ENCODE measurements at regions not wholly inside any gene's neighbourhood (a gene's known extent, or its start where the extent isn't known, plus 50 kb on each side); places are given as distances from the start of the nearest gene placed in this dataset.

DNA sequence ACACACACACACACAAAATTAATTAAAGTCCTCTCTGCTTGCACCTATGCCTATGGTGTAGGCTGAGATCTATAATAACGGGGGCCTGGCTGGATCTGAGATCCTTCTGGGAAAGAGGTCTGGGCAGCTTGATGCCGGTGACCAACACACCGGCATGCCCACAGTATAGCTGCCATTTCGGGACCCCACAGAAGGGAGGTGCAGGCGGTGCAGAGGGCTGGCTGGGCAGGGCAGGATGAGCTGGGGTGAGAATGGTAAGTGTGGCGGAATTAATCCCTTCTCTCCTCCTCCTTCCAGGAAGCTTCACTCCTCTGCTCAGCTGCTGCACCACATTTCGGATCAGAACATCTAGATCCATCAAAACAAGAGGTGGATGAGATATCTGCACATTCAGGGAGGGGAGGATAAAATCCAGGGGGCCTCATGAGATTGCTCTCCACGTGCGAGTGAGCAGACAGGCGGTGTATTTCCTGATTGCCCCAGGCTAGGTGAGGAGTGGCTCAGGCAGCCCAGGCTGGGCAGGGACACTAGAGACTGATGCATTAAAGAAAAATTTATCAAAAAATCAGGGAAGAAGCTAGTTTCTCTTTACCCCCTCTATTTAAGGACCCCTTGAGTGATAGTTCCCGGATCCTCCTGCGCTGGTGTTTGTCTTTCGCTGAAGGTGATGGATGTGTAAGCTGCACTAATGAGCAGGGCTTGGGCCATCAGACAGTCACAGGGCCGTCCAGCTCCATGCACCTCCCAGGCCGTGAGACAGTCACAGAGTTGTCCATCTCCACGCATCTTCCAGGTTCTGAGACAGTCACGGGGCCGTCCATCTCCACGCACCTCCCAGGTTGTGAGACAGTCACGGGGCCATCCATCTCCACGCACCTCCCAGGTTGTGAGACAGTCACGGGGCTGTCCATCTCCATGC lies 449.9 kb downstream of the PTPRU start:
- peaks cover 5% of the 10 kb centered on the region for H3K4me1 Mint-ChIP-seq (ENCODE audit: low read depth)
- H3K36me3 Mint-ChIP-seq (ENCODE audit: insufficient read depth): no peaks in the 10 kb centered on the region
- TF ChIP-seq, protein P1, sequence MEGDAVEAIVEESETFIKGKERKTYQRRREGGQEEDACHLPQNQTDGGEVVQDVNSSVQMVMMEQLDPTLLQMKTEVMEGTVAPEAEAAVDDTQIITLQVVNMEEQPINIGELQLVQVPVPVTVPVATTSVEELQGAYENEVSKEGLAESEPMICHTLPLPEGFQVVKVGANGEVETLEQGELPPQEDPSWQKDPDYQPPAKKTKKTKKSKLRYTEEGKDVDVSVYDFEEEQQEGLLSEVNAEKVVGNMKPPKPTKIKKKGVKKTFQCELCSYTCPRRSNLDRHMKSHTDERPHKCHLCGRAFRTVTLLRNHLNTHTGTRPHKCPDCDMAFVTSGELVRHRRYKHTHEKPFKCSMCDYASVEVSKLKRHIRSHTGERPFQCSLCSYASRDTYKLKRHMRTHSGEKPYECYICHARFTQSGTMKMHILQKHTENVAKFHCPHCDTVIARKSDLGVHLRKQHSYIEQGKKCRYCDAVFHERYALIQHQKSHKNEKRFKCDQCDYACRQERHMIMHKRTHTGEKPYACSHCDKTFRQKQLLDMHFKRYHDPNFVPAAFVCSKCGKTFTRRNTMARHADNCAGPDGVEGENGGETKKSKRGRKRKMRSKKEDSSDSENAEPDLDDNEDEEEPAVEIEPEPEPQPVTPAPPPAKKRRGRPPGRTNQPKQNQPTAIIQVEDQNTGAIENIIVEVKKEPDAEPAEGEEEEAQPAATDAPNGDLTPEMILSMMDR (IDR thresholded peaks at IDR 0.05; ENCODE audit: unreplicated experiment): no peak
- peak; percentile 5 for DNase-seq (ENCODE audit: low spot score, unreplicated experiment)
- H3K4me3 Mint-ChIP-seq (ENCODE audit: low read depth): no peak overlapping the region
- H3K27me3 Mint-ChIP-seq: peaks cover 25% of the 10 kb centered on the region
- H3K27ac Mint-ChIP-seq: no peak overlapping the region
- H3K9me3 Mint-ChIP-seq (ENCODE audit: low read depth): no peaks in the 10 kb centered on the region

DNA sequence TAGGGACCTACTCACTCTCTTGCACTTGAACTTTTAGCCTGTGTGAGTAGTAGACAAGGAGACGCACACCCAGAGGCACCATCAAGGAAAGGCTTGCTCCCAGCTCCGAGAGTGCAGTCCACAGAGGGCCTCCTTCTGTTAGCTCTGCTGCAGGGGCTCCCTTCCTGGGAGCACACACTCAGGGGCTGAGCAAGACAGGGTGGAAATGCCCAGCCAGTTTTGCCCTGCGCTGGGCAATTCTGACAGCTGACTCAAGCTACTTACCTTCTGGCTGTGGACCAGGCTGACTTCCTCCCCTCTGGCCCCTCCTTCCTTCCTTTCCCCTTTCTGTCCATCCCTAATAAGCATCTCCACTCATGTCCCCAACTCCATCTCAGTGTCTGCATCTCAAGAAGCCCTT lies 449.1 kb downstream of the PTPRU start:
- no peaks in the 10 kb centered on the region for H3K9me3 Mint-ChIP-seq (ENCODE audit: low read depth)
- H3K27ac Mint-ChIP-seq: no peak overlapping the region

DNA sequence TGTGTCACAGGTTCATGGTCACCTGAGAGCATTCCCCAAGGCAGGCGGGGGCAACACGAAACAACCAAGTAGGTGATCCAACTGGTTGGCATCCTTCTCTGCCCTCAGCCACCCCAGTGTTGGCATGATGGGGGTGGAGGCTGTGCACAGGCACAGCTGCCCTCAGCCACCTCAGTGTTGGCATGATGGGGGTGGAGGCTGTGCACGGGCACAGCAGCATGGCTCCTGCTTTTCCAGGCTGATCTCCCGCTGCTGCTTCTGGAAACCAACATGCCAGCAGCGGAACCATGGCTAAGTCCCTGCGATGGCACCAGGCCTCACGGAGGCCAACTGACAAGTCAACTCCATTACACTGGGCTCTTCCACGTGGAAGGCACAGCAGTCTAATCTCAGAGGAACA lies 447.8 kb downstream of the PTPRU start:
- Mint-ChIP-seq H3K4me3 (ENCODE audit: low read depth) (no peak overlapping the region), H3K27ac (no peak overlapping the region), H3K4me1 (ENCODE audit: low read depth) (peaks cover 5% of the 10 kb centered on the region), H3K36me3 (ENCODE audit: insufficient read depth) (no peaks in the 10 kb centered on the region), H3K9me3 (ENCODE audit: low read depth) (no peaks in the 10 kb centered on the region), H3K27me3 (peaks cover 8% of the 10 kb centered on the region)
- TF ChIP-seq, protein P1 (IDR thresholded peaks at IDR 0.05; ENCODE audit: unreplicated experiment): no peak
- peak; percentile 4 for DNase-seq (ENCODE audit: low spot score, unreplicated experiment)

More for the DNA sequence above, 449.1 kb downstream of the PTPRU start:
- Mint-ChIP-seq H3K27me3 (peaks cover 19% of the 10 kb centered on the region), H3K36me3 (ENCODE audit: insufficient read depth) (no peaks in the 10 kb centered on the region), H3K4me1 (ENCODE audit: low read depth) (peaks cover 5% of the 10 kb centered on the region), H3K4me3 (ENCODE audit: low read depth) (no peak overlapping the region)
- DNase-seq (ENCODE audit: low spot score, unreplicated experiment): no peak
- TF ChIP-seq, protein P1 (IDR thresholded peaks at IDR 0.05; ENCODE audit: unreplicated experiment): no peak

DNA sequence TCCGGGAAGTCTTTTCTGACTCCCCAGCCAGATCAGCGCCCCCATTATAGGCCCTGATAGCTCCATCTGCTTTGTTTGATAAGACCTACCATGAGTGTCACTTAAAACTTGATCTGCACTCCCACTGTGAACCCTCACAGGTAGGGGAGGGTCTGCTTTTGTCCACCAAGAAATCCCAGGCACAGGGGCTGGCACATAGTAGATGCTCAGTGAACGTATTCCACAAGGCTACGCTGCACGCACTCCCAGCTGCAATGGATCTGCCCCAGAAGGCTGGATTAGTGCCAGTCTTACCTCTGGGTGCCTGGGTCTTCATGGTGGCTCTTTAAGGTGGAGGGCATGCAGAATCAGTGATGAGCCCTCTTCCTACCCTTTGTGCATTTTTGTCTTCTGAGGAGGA lies 447.1 kb downstream of the PTPRU start:
- Mint-ChIP-seq H3K9me3 (ENCODE audit: low read depth) (no peaks in the 10 kb centered on the region), H3K36me3 (ENCODE audit: insufficient read depth) (no peaks in the 10 kb centered on the region), H3K4me3 (ENCODE audit: low read depth) (no peak overlapping the region), H3K4me1 (ENCODE audit: low read depth) (peaks cover 5% of the 10 kb centered on the region), H3K27ac (no peak overlapping the region), H3K27me3 (peaks cover 8% of the 10 kb centered on the region)
- DNase-seq (ENCODE audit: low spot score, unreplicated experiment): no peak
- TF ChIP-seq, protein P1 (IDR thresholded peaks at IDR 0.05; ENCODE audit: unreplicated experiment): no peak

DNA sequence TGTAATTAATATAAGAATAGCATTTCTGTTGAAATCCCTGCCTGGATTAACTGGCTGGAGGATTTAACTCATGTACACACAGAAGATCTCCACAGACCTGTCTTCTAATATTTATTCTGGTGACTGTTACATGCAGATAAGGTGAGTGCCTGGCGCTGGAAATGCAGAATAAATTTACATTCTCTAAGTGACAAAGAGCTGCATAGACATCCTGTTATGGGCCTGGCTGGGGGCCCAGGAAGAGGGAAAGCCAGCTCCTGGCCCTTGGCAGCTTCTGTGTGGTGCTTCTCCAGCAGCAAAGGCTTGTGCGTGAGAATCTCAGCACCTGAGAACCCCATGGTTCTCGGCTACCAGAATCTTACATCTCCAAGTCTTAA lies 446.6 kb downstream of the PTPRU start:
- no peak overlapping the region for H3K4me3 Mint-ChIP-seq (ENCODE audit: low read depth)
- H3K36me3 Mint-ChIP-seq (ENCODE audit: insufficient read depth): no peaks in the 10 kb centered on the region
- TF ChIP-seq, protein P1 (IDR thresholded peaks at IDR 0.05; ENCODE audit: unreplicated experiment): no peak
- DNase-seq (ENCODE audit: low spot score, unreplicated experiment): no peak
- peaks cover 4% of the 10 kb centered on the region for H3K27me3 Mint-ChIP-seq
- H3K4me1 Mint-ChIP-seq (ENCODE audit: low read depth): peaks cover 5% of the 10 kb centered on the region
- no peak overlapping the region for H3K27ac Mint-ChIP-seq
- no peaks in the 10 kb centered on the region for H3K9me3 Mint-ChIP-seq (ENCODE audit: low read depth)

Measured in progenitor cell of endocrine pancreas (in vitro differentiated cells).